Stimulated activated CD4-positive, alpha-beta T cell treated with anti-CD3 and anti-CD28 coated beads, Interleukin-1b, Interleukin-23, amount 100 ng/mL, for 4 hours (primary cell): ENCODE measurements at regions not wholly inside any gene's neighbourhood (a gene's known extent, or its start where the extent isn't known, plus 50 kb on each side); places are given as distances from the start of the nearest gene placed in this dataset.
A peak's percentile ranks its signal among the peaks of the same experiment; 100 is the strongest.

Source experiments
- DNase-seq, 2 donors: peaks; one replicate each; pipeline ENCODE4 v3.0.0-alpha.2; 2020; ENCODE audit warnings: low read depth in 2 of 2

- peak; percentile 59 to 74 for DNase-seq
These were observed 205.7 kb upstream of the ZPLD1 start for GRCh38 chr3:102229062-102229655.

- DNase-seq, result no peak
These were observed 204.8 kb upstream of the ZPLD1 start for GRCh38 chr3:102230057-102230456.

- DNase-seq, result no peak
These were observed 200.9 kb upstream of the ZPLD1 start for GRCh38 chr3:102233881-102234280.

GRCh38 chr3:102235679-102236078 is 199.1 kb upstream of the ZPLD1 start:
- peak in 1 of 2 donors; percentile 34 for DNase-seq

DNA sequence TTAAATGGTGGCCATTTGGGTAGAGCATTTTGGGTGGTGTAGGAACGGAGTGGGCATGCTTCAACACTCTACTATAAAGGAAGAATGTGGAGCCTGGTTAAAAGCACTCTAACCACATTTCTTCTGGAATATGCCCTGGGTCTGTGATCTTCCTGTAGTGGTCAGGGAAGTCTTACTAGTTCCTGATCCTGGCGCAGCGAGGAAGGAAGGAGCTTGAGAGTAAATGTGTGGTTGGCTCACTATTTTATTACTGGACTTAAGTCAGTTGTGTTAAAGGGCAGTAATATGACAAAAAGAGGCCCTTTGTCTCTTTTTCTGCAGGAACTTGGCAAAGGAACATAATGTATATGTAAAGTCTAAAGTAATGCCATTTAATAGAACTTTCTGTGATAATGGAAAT is 197.6 kb upstream of the ZPLD1 start:
- no peak for DNase-seq

- DNase-seq, result no peak
These were observed 197.0 kb upstream of the ZPLD1 start for GRCh38 chr3:102237838-102238237.

GRCh38 chr3:102238362-102238761 is 196.5 kb upstream of the ZPLD1 start:
- no peak for DNase-seq

DNA sequence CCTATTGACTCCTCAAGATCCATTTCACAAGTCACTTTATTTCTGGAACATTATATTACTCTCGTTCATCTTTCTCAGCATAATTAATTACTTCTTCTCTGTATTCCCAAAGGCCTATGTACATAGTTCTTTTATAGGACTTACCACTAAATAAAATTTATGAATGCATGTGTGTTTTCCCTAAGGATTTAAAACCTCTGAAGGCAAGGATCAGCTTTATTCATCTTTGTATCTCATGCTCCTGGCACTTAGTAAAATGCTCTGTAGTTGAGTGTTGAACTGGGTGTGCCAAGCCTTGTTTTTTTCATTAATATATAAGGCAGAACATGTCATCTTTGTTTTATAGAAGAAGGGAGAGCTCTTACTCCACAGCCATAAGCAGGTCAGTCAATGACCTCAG is 194.1 kb upstream of the ZPLD1 start:
- no peak for DNase-seq

GRCh38 chr3:102248981-102249705 is 185.7 kb upstream of the ZPLD1 start:
- no peak for DNase-seq

DNA sequence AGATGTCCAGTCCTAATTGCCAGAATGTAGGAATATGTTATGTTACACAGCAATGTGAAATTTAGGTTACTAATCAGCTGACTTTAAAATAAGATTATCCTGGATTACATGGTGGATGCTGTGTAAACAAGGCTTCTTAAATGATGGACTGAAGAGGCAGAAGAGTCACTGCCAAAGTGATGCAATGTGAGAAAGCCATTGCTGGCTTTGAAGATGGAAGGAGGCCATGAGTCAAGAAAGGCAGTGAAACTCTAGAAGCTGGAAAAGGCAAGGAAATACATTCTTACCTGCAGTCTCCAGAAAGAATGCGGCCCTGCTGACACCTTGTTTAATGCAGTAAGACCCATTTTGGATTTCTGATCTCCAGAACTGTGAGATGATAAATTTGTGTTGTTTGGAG is 179.1 kb upstream of the ZPLD1 start:
- no peak for DNase-seq

GRCh38 chr3:102258666-102259227 is 176.1 kb upstream of the ZPLD1 start:
- DNase-seq, result no peak

- DNase-seq, result no peak
These were observed 175.2 kb upstream of the ZPLD1 start for GRCh38 chr3:102259663-102260062.

DNA sequence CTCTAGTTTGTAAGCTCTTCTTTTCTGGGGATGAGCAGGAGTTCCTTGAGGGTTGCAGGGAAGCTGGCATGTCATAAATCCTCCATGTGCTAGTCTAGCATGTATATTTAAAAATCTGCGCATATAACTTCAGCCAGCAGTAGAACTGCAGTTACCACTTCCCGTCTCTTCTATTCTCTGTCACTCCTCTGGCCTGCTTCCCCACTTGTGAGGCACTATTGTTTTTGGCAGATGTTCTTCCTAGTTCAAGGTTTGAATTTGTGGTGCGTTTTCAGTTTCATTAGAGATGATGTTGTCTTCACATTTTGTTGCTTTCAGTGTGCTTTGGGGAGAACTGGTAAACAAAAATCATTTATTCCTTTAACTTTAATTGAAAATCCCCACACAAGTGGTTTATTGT is 169.1 kb upstream of the ZPLD1 start:
- no peak for DNase-seq

GRCh38 chr3:102269406-102269805 is 165.4 kb upstream of the ZPLD1 start:
- no peak for DNase-seq

DNA sequence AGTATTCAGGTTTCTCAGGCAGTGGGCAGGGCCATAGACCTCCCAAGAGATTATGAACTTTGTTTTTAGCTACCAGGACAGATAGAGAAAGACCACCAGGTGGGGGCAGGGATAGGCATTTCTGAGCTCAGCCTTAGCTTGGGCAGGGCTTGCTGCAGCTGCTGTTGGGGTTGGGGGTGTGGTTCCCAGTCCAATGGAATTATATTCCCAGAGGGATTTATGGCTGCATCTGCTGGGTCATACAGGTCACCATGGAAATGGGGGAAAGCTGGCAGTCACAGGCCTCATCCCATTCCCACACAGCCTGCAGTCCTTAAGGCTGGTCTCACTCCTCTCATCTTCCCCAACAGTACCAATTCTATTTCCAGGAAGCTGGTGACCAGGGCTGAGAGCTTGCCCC is 144.6 kb upstream of the ZPLD1 start:
- DNase-seq, result no peak

GRCh38 chr3:102295756-102296155 is 139.1 kb upstream of the ZPLD1 start:
- no peak for DNase-seq

GRCh38 chr3:102297072-102297658 is 137.7 kb upstream of the ZPLD1 start:
- DNase-seq, result no peak

- DNase-seq, result no peak
These were observed 135.5 kb upstream of the ZPLD1 start for GRCh38 chr3:102299125-102299877.

DNA sequence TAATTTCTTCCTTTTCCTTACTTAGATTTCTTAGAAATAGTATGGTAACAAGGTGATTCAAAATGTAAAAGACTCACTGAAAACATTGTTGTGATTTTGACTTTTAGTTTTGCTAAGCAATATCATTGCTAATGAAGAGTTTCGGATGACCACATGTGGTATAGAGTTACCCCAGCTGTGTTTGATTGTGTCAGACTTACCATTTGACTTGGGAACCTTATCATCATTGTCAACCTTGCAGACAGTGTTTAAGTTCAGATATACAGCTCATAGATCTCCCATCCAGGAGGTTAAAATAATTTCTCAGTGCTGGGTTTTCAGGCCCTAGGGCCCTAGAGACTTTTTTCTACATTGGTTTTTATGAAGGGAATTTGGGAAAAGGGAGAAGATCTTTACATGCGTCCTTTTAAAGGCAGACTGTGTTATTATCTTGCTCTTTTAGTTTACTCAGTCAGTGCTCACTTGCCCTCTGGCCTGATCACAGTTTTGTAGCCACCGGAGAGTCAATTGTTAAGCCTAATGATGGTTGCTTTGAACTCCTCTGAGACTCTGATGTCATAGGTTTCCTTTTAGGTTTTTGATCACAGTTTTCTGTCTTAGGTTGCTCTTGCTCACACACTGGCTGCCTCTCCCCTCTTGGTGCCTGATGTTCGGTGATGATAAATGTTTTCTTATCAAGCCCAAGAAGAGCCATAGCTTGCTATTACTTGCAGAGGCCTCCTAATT is 133.5 kb upstream of the ZPLD1 start:
- DNase-seq, result no peak

GRCh38 chr3:102302020-102302419 is 132.8 kb upstream of the ZPLD1 start:
- no peak for DNase-seq

GRCh38 chr3:102304550-102304949 is 130.3 kb upstream of the ZPLD1 start:
- no peak for DNase-seq

DNA sequence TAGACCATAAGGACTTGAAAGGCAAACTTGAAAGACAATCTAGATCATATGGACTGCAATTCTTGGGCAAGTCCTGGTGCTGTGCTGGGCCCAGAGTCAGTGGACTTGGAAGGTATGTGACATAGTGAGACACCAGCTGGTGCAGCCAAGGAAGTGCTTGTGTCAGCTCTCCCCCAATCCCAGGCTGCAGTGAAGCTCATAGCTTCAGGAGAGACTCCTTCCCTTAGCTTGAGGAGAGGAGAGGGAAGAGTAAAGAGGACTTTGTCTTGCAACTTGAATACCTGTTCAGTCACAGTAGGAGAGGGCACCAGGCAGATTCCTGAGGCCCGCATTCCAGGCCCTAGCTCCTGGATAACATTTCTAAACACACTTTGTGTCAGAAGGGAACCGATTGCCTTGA is 127.4 kb upstream of the ZPLD1 start:
- DNase-seq, result no peak
